ENCODE measurements at regions not wholly inside any gene's neighbourhood (a gene's known extent, or its start where the extent isn't known, plus 50 kb on each side); places are given as distances from the start of the nearest gene placed in this dataset.

- TF ChIP-seq CTCF (IDR thresholded peaks at IDR 0.05) (no peak), POLR2AphosphoS5 (IDR thresholded peaks at IDR 0.05) (no peak), EP300 (IDR thresholded peaks at IDR 0.05) (no peak)
Measured at GRCh38 chr4:17029432-17029831, 131.0 kb upstream of the LDB2 start.

All from sigmoid colon (tissue), 4 donors.